ENCODE measurements at regions not wholly inside any gene's neighbourhood (a gene's known extent, or its start where the extent isn't known, plus 50 kb on each side); places are given as distances from the start of the nearest gene placed in this dataset.
"Not testable (repeated sequence)": the region's sequence is repeated elsewhere in the genome, so short reads cannot be mapped to it uniquely, and the experiment has no call there.

DNA sequence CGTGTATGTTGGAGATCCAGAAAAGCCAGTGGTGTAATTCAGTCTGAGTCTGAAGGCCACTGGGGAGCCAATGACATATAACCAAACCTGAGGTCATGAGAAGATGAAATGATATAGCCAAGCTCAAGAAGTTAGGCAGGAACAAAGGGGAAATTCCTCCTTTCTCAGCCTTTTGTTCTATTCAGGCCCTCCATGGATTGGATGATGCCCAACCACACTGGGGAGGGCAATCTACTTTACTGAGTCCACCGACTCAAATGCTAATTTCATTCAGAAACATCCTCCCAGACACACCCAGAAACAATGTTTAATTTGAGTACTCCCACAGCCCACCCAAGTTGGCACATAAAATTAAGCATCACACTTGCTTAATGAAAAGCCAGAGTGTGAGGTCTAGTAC is 183.6 kb downstream of the GJA1 start:
- Histone ChIP-seq H3K9me3 (no peaks in the 10 kb centered on the region), H3K36me3 (no peaks in the 10 kb centered on the region), H3K27me3 (no peaks in the 10 kb centered on the region), H3K27ac (no peak overlapping the region), H3K4me1 (no peaks in the 10 kb centered on the region), H3K4me3 (no peak overlapping the region)
- TF ChIP-seq, protein P1, sequence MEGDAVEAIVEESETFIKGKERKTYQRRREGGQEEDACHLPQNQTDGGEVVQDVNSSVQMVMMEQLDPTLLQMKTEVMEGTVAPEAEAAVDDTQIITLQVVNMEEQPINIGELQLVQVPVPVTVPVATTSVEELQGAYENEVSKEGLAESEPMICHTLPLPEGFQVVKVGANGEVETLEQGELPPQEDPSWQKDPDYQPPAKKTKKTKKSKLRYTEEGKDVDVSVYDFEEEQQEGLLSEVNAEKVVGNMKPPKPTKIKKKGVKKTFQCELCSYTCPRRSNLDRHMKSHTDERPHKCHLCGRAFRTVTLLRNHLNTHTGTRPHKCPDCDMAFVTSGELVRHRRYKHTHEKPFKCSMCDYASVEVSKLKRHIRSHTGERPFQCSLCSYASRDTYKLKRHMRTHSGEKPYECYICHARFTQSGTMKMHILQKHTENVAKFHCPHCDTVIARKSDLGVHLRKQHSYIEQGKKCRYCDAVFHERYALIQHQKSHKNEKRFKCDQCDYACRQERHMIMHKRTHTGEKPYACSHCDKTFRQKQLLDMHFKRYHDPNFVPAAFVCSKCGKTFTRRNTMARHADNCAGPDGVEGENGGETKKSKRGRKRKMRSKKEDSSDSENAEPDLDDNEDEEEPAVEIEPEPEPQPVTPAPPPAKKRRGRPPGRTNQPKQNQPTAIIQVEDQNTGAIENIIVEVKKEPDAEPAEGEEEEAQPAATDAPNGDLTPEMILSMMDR (IDR thresholded peaks at IDR 0.05): no peak
- TF ChIP-seq POLR2A (IDR thresholded peaks at IDR 0.05) (no peak), EP300 (IDR thresholded peaks at IDR 0.05) (no peak)
- 46 to 49% methylated on average over 2 of the region's 2 CpGs for WGBS, 2 donors
- DNase-seq (ENCODE audit: low spot score in 2 of 2): no peak

DNA sequence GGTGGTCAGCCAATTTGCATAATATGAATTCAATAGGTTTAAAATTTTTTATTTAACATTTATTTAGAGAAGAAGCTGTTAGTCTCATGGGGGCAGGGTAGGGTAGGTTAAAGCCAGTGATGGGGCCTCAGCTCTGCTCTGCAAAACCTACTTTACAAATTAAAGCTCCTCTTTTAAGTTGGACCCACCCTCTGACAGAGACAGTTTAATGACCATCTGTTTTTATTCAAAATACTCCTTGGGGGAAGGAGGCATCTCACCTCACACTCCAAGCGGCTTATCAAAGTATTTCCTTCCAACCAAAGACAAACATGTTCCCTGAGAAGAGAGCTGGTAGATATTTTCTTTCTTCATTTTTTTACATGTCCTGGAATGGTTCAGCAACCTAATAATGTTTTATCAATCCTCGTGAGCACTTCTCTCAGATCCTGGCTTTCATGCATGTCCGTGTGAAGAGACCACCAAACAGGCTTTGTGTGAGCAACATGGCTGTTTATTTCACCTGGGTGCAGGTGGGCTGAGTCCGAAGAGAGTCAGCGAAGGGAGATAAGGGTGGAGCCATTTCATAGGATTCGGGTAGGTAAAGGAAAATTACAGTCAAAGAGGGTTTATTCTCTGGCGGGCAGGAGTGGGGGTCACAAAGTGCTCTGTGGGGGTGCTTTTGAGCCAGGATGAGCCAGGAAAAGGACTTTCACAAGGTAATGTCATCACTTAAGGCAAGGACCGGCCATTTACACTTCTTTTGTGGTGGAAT is 184.7 kb downstream of the GJA1 start:
- no peak for TF ChIP-seq EP300 (IDR thresholded peaks at IDR 0.05)
- WGBS, 2 donors: 70 to 71% methylated on average over 8 of the region's 8 CpGs
- Histone ChIP-seq H3K9me3 (no peaks in the 10 kb centered on the region), H3K4me1 (no peaks in the 10 kb centered on the region), H3K27ac (no peak overlapping the region), H3K4me3 (no peak overlapping the region), H3K27me3 (no peaks in the 10 kb centered on the region), H3K36me3 (no peaks in the 10 kb centered on the region)
- no peak for DNase-seq (ENCODE audit: low spot score in 2 of 2)

DNA sequence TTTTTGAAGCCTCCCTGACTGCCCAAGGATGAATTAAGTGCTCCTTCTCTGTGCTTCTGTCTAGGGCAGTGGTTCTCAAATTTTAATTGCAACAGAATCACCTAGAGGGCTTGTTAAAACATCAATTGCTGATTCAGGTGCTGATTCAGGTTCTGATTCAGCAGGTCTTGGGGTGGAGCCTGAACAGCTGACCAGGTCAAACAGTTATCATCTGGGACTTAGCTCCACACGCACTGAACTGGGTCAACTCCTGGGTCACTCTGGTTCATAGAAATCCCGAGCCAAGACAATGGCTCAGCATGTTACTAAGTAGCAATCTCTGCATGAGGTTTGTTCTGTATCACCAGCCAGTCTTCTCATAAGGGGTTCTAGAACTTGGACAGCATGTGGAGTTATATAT is 192.3 kb downstream of the GJA1 start:
- 49 to 52% methylated on average over 2 of the region's 2 CpGs for WGBS, 2 donors
- Histone ChIP-seq H3K4me1 (peaks cover 0 to 7% (median 0%) of the 10 kb centered on the region in 4 donors), H3K9me3 (peaks cover 0 to 14% (median 0%) of the 10 kb centered on the region in 4 donors), H3K36me3 (no peaks in the 10 kb centered on the region), H3K27me3 (no peaks in the 10 kb centered on the region), H3K4me3 (no peak overlapping the region), H3K27ac (no peak overlapping the region)
- DNase-seq (ENCODE audit: low spot score in 2 of 2): no peak
- TF ChIP-seq, protein P1 (IDR thresholded peaks at IDR 0.05): no peak
- no peak for TF ChIP-seq POLR2A (IDR thresholded peaks at IDR 0.05)
- no peak for TF ChIP-seq EP300 (IDR thresholded peaks at IDR 0.05)

DNA sequence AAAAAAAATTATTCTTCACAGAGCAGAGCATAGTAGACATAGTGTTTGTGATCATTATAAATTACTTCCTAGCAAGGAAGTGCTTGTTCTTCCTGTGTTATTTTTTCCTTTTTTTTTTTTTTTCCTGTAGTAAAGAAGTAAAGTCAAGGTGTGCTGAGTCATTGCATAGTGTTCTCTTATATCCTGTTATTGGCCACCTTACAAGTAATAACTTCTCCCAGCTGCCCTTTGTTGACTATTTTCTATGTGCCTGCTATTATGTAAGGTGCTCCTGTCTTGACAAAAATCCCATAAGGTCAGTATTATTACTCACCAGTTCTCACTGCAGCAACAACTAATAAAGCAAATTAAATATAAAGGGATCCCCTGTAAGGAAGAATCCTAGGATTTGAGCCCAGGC is 195.3 kb downstream of the GJA1 start:
- H3K4me3 ChIP-seq: no peak overlapping the region
- H3K27me3 ChIP-seq: no peaks in the 10 kb centered on the region
- H3K36me3 ChIP-seq: no peaks in the 10 kb centered on the region
- peaks cover 0 to 7% (median 0%) of the 10 kb centered on the region in 4 donors for H3K4me1 ChIP-seq
- TF ChIP-seq, protein P1 (IDR thresholded peaks at IDR 0.05): no peak
- TF ChIP-seq EP300 (IDR thresholded peaks at IDR 0.05): no peak
- no peak for TF ChIP-seq POLR2A (IDR thresholded peaks at IDR 0.05)
- no peak for DNase-seq (ENCODE audit: low spot score in 2 of 2)
- peaks cover 0 to 32% (median 2%) of the 10 kb centered on the region in 4 donors for H3K9me3 ChIP-seq
- no peak overlapping the region for H3K27ac ChIP-seq

DNA sequence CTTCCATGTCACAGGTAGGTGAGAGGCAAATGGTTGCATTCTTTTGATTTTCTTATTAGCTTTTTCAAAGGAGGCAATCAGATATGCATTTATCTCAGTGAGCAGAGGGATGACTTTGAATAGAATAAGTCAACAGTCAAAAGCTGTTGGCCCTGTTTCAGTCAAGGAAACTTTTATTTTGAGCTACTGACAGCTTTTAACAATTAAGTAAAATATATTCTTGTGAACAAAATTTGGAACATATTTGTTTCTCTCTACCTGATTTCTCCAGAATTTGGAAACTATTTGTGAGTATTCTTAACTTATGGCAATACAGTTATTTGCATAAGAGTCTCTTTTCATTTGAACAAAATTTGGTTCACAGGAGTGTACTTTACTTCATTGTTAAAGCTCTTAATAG is 196.3 kb downstream of the GJA1 start:
- not testable (repeated sequence) for H3K27me3 ChIP-seq; H3K27ac ChIP-seq; H3K4me3 ChIP-seq; H3K4me1 ChIP-seq; DNase-seq (ENCODE audit: low spot score in 2 of 2); H3K36me3 ChIP-seq
- H3K9me3 ChIP-seq: peaks cover 0 to 42% (median 5%) of the 10 kb centered on the region in 4 donors

DNA sequence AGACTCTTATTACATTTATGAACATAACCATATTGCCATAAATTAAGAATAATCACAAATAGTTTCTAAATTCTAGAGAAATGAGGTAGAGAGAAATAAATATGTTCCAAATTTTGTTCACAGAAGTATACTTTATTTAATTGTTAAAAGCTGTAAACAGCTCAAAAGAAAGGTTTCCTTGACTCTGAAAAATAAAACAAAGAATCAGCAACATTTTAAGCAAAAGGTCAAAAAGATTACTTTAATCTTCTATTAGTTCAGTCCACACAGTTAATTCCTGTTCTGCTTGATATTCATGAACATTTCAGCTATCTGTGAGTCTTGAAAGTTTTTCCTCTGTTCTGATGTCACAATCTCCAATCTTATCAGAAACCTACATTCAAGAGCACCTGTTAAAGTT is 197.9 kb downstream of the GJA1 start:
- TF ChIP-seq EP300 (IDR thresholded peaks at IDR 0.05) (no peak), POLR2A (IDR thresholded peaks at IDR 0.05) (no peak)
- TF ChIP-seq, protein P1 (IDR thresholded peaks at IDR 0.05): no peak
- DNase-seq (ENCODE audit: low spot score in 2 of 2): no peak
- no peaks in the 10 kb centered on the region for H3K27me3 ChIP-seq
- peaks cover 0 to 50% (median 5%) of the 10 kb centered on the region in 4 donors for H3K9me3 ChIP-seq
- peaks cover 0 to 4% (median 0%) of the 10 kb centered on the region in 4 donors for H3K4me1 ChIP-seq
- H3K27ac ChIP-seq: no peak overlapping the region
- H3K36me3 ChIP-seq: peaks cover 0 to 5% (median 0%) of the 10 kb centered on the region in 3 donors
- H3K4me3 ChIP-seq: no peak overlapping the region

DNA sequence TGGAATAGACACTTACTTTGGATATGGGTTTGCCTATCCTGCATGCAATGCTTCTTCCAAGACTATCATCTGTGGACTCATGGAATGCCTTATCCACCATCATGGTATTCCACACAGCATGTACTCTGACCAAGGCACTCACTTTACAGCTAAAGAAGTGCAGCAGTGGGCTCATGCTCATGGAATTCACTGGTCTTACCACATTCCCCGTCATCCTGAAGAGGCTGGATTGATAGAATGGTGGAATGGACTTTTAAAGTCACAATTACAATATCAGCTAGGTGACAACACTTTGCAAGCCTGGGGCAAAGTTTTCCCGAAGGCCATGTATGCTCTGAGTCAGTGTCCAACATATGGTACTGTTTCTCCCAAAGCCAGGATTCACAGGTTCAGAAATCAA is 199.1 kb downstream of the GJA1 start:
- not testable (repeated sequence) for H3K36me3 ChIP-seq; H3K27me3 ChIP-seq; H3K4me1 ChIP-seq; DNase-seq (ENCODE audit: low spot score in 2 of 2); H3K4me3 ChIP-seq; H3K27ac ChIP-seq
- H3K9me3 ChIP-seq: peaks cover 0 to 50% (median 5%) of the 10 kb centered on the region in 4 donors
- WGBS, 2 donors: 85 to 97% methylated on average over 2 of the region's 2 CpGs

Measured in tibial nerve (tissue), 4 donors.